Small intestine (tissue), 7 donors: ENCODE measurements at regions not wholly inside any gene's neighbourhood (a gene's known extent, or its start where the extent isn't known, plus 50 kb on each side); places are given as distances from the start of the nearest gene placed in this dataset.

Experiments
- DNase-seq, 2 donors: peaks; one replicate each; pipeline versions ENCODE4 v3.0.0 to v3.0.0-alpha.2; 2013
- FAIRE-seq: peaks from 2 replicates; lab custom pipeline; 2012; peaks lifted over from hg19 to GRCh38; lab: Jason Lieb, UNC
- H3K27ac ChIP-seq, 3 donors: one replicate each; pipeline ENCODE4 v1.5.1; 2013; ENCODE audit warnings: low read length in 2 of 3, mild to moderate bottlenecking in 2 of 3, control low read depth in 1 of 3, inconsistent platforms in 1 of 3, low read depth in 1 of 3, moderate library complexity in 1 of 3
- H3K27me3 ChIP-seq, 3 donors: one replicate each; pipeline ENCODE4 v1.6.1; 2013; ENCODE audit warnings: low read length in 3 of 3, inconsistent platforms in 1 of 3; ENCODE audit not compliant: control insufficient read depth in 3 of 3, insufficient read depth in 3 of 3
- H3K36me3 ChIP-seq, 3 donors: one replicate each; pipeline ENCODE4 v1.6.1; 2013; ENCODE audit warnings: low read length in 3 of 3, inconsistent platforms in 1 of 3, low read depth in 1 of 3, mild to moderate bottlenecking in 1 of 3, moderate library complexity in 1 of 3; ENCODE audit not compliant: control insufficient read depth in 3 of 3, insufficient read depth in 2 of 3
- H3K4me1 ChIP-seq, 3 donors: one replicate each; pipeline ENCODE4 v1.6.1; 2013; ENCODE audit warnings: low read length in 2 of 3, inconsistent platforms in 1 of 3, low read depth in 1 of 3, mild to moderate bottlenecking in 1 of 3, moderate library complexity in 1 of 3; ENCODE audit not compliant: control insufficient read depth in 3 of 3, insufficient read depth in 2 of 3
- H3K4me3 ChIP-seq, 3 donors: one replicate each; pipeline ENCODE4 v1.5.1; 2013; ENCODE audit warnings: low read length in 3 of 3, control low read depth in 1 of 3, inconsistent platforms in 1 of 3, low read depth in 1 of 3, mild to moderate bottlenecking in 1 of 3, moderate library complexity in 1 of 3
- H3K9me3 ChIP-seq, 2 donors: one replicate each; pipeline ENCODE4 v1.6.1; 2013; ENCODE audit warnings: low read depth in 1 of 2, low read length in 1 of 2; ENCODE audit not compliant: control insufficient read depth in 2 of 2, insufficient read depth in 1 of 2
- WGBS, 3 donors: extraction: QIAGEN DNeasy Blood & Tissue Kit; methylation state at CpG; one replicate each; pipeline ENCODE4 v1.1.7; 2013; 5-methylcytosine and 5-hydroxymethylcytosine counted together
- donor health status: healthy with polysubstance abuse.
- donor health status: control.
- donor health status: control.
- donor health status: Bipolar disorder and iron deficiency.
- donor health status: healthy.

DNA sequence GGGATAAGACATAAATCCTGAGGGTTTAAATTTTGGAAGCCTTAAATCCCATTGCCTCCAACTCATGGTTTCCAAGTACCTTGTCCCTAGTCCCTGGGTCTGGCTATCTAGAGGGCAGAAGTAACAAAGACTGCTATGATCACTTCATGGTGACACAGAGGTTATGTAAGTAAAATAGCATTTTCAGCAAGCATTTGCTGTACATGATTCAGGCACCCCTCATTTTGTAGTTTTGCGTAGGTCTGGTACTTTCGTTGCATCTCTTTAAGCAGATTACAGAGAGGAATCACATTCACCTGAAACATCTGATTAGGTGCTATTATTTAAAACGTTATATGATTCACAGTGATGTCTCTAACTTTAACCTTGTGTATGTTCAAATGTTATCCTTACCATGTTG lies 480.1 kb downstream of the XIRP2 start:
- H3K27me3 ChIP-seq = no peaks in the 10 kb centered on the region
- FAIRE-seq = no peak
- no peak overlapping the region for H3K4me3 ChIP-seq
- H3K4me1 ChIP-seq = no peaks in the 10 kb centered on the region
- WGBS, 3 donors = 79 to 90% (median 83%) methylated on average over 3 of the region's 3 CpGs
- no peak overlapping the region for H3K27ac ChIP-seq
- H3K36me3 ChIP-seq = no peaks in the 10 kb centered on the region
- no peak for DNase-seq
- no peaks in the 10 kb centered on the region for H3K9me3 ChIP-seq

GRCh38 chr2:167365216-167365615 lies 476.9 kb downstream of the XIRP2 start:
- FAIRE-seq (no peak), DNase-seq (no peak)
- Histone ChIP-seq H3K27me3 (no peaks in the 10 kb centered on the region), H3K4me3 (no peak overlapping the region), H3K9me3 (no peaks in the 10 kb centered on the region), H3K27ac (no peak overlapping the region), H3K4me1 (no peaks in the 10 kb centered on the region), H3K36me3 (no peaks in the 10 kb centered on the region)
- 80 to 87% (median 80%) methylated on average over 1 of the region's 1 CpG for WGBS, 3 donors

- Histone ChIP-seq H3K27ac (no peak overlapping the region), H3K4me3 (no peak overlapping the region), H3K27me3 (no peaks in the 10 kb centered on the region), H3K36me3 (no peaks in the 10 kb centered on the region), H3K4me1 (no peaks in the 10 kb centered on the region), H3K9me3 (peaks cover 0 to 2% of the 10 kb centered on the region in 2 donors)
- FAIRE-seq (no peak), DNase-seq (no peak)
- WGBS, 3 donors = 35 to 67% (median 44%) methylated on average over 2 of the region's 2 CpGs
Measured at GRCh38 chr2:167361426-167361825, 473.1 kb downstream of the XIRP2 start.

GRCh38 chr2:167355821-167356220 lies 467.5 kb downstream of the XIRP2 start:
- FAIRE-seq (no peak), DNase-seq (no peak)
- no peak overlapping the region for H3K27ac ChIP-seq
- no peaks in the 10 kb centered on the region for H3K4me1 ChIP-seq
- H3K9me3 ChIP-seq = peaks cover 0 to 2% of the 10 kb centered on the region in 2 donors
- no peaks in the 10 kb centered on the region for H3K27me3 ChIP-seq
- no peaks in the 10 kb centered on the region for H3K36me3 ChIP-seq
- no peak overlapping the region for H3K4me3 ChIP-seq

GRCh38 chr2:167353605-167354280 lies 465.5 kb downstream of the XIRP2 start:
- H3K36me3 ChIP-seq = no peaks in the 10 kb centered on the region
- FAIRE-seq (no peak), DNase-seq (no peak)
- no peak overlapping the region for H3K4me3 ChIP-seq
- H3K27me3 ChIP-seq = no peaks in the 10 kb centered on the region
- no peaks in the 10 kb centered on the region for H3K4me1 ChIP-seq
- no peak overlapping the region for H3K27ac ChIP-seq
- 68 to 80% (median 69%) methylated on average over 1 of the region's 1 CpG for WGBS, 3 donors
- no peaks in the 10 kb centered on the region for H3K9me3 ChIP-seq

DNA sequence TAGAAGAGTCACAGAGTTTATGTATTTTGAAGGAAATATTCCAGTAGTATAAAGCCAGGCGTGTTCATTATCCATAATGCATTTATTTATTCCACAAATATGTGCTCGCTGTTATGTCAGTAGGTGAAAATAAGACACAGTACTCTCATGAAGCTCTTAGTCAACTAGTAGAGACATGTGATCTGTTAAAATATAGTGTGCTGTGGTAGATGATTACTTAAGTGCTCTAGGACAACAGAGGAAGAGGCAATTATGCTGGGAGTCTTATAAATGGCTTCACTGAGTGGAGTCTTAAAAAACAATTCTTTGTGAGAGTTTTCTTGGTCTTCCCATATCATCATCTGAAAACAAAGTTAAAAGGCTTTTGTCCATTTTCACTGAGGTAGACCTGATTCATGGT lies 457.3 kb downstream of the XIRP2 start:
- Histone ChIP-seq H3K4me1 (no peaks in the 10 kb centered on the region), H3K4me3 (no peak overlapping the region), H3K27me3 (no peaks in the 10 kb centered on the region), H3K36me3 (no peaks in the 10 kb centered on the region), H3K9me3 (no peaks in the 10 kb centered on the region), H3K27ac (no peak overlapping the region)
- DNase-seq = no peak
- WGBS, 3 donors = 80 to 91% (median 87%) methylated on average over 2 of the region's 2 CpGs
- no peak for FAIRE-seq

DNA sequence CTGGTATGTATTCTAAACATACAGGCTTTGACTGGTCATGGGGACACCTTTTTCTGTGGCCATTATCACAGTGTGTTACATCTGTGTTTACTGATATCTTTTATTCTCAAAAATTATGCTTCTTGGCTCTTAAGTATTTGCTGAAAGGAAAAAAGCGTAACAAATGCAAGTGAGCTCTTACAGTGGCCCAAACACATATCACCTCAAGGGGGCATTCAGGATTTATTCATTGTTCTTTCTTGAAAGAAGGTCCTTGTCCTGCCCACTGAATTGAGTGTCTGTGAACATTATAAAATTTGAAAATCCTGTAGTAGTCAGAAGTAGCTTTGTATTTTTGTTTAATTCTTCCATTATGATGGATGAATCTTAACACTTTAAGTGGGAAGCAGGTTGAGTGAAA lies 454.5 kb downstream of the XIRP2 start:
- no peak for FAIRE-seq
- Histone ChIP-seq H3K27me3 (no peaks in the 10 kb centered on the region), H3K4me3 (no peak overlapping the region), H3K4me1 (no peaks in the 10 kb centered on the region), H3K27ac (no peak overlapping the region), H3K36me3 (no peaks in the 10 kb centered on the region), H3K9me3 (no peaks in the 10 kb centered on the region)
- no peak for DNase-seq
- WGBS, 3 donors = 59 to 80% (median 79%) methylated on average over 1 of the region's 1 CpG

GRCh38 chr2:167340322-167340721 lies 452.0 kb downstream of the XIRP2 start:
- no peaks in the 10 kb centered on the region for H3K9me3 ChIP-seq
- H3K36me3 ChIP-seq = no peaks in the 10 kb centered on the region
- no peaks in the 10 kb centered on the region for H3K27me3 ChIP-seq
- no peaks in the 10 kb centered on the region for H3K4me1 ChIP-seq
- DNase-seq (no peak), FAIRE-seq (no peak)
- no peak overlapping the region for H3K27ac ChIP-seq
- WGBS, 3 donors = 82 to 91% (median 87%) methylated on average over 4 of the region's 4 CpGs
- no peak overlapping the region for H3K4me3 ChIP-seq

DNA sequence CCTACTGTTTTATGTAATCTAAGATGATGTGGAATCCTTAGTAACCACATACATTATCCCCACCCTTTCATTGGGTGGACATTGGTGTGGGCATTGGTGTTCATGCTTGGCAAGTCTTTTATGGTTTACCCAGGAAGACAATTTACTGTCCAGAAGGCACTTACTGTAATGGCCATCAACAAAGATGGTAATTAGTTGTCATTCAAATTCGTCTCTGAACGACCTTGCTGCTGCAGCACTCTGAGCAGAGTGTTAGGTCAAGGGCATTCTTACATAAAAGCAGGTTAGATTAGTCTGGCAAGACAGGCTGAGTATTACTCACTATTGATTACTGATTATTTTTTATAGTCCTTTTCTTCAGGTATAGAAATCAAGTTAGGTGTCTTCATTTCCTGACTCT lies 447.9 kb downstream of the XIRP2 start:
- no peak for FAIRE-seq
- no peaks in the 10 kb centered on the region for H3K27me3 ChIP-seq
- 59 to 74% (median 63%) methylated on average over 2 of the region's 2 CpGs for WGBS, 3 donors

More for the DNA sequence above, 447.9 kb downstream of the XIRP2 start:
- Histone ChIP-seq H3K27ac (no peak overlapping the region), H3K4me1 (no peaks in the 10 kb centered on the region), H3K4me3 (no peak overlapping the region), H3K9me3 (no peaks in the 10 kb centered on the region), H3K36me3 (no peaks in the 10 kb centered on the region)
- no peak for DNase-seq
